GM10248 (cell line): ENCODE measurements at regions not wholly inside any gene's neighbourhood (a gene's known extent, or its start where the extent isn't known, plus 50 kb on each side); places are given as distances from the start of the nearest gene placed in this dataset.

Experiments used
- CTCF ChIA-PET: fragments of 300-600 bp; sonication (Branson Sonifier 250); formaldehyde crosslinking; extraction: SDS; loops from one replicate; lab custom pipeline; 2021; ENCODE audit warnings: antibody characterized with exemption; lab: Yijun Ruan, JAX
- POLR2A ChIA-PET: fragments of 350-650 bp; sonication (Branson Sonifier 250); formaldehyde crosslinking; extraction: SDS; loops from one replicate; lab custom pipeline; 2020; ENCODE audit warnings: antibody characterized with exemption; lab: Yijun Ruan, JAX
- DNase-seq: peaks from one replicate; pipeline ENCODE4 v3.0.0; 2012; ENCODE audit errors: extremely low spot score
- CTCF ChIP-seq: IDR thresholded peaks from 2 replicates; pipeline ENCODE4 v1.5.1; 2012; ENCODE audit warnings: mild to moderate bottlenecking, low read depth; ENCODE audit errors: extremely low read depth, missing control alignments, control extremely low read depth

DNA sequence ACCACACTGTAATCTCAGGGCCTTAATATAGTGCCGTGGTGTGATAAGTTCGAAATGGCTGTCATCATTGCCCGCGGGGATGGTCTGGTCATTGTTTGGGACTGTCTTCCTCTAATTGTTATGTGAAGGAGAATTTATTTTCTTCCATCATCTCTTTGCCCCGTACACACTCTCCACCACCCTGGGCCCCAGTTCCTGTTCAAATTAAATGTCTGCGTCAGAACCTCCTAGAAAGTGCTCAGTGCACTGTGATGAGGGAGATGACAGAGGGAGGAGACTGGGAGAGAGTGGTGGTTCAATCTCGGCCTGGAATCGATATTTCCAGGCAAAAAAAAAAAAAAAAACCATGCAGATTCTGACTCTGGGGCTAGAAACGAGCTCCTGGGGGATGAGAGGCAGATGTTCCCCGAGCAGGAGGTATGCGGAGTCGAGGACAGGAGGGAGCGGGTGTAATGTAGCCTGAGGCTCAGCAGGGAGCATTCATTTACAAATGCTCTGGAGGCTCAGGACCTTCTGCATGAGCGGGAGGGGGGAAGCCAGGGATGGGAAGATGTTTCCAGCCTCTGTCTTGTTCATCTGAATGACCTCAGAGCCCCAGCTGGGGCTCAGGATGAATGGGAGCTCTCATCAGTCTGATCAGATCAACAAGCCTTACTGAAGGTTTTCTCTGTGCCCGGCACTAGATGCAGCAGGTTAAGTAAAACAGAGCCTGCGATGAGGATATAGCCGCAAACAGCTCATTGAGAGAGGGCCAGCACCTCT, 219.5 kb downstream of the TBX5 start:
- ChIA-PET CTCF (interaction anchor here (0.6 kb wide), 1 partner anchor 10 kb away, joined by 3 read pairs; no protein-coding TSS in a partner anchor), POLR2A (no interaction called here)
- no peak for TF ChIP-seq CTCF
- DNase-seq = no peak

GRCh38 chr12:114185036-114185435, 218.9 kb upstream of the RBM19 start:
- ChIA-PET POLR2A (no interaction called here), CTCF (interaction anchor here (1.2 kb wide), 1 partner anchor 43 kb away, joined by 3 read pairs; no protein-coding TSS in a partner anchor)
- no peak for DNase-seq
- no peak for TF ChIP-seq CTCF

DNA sequence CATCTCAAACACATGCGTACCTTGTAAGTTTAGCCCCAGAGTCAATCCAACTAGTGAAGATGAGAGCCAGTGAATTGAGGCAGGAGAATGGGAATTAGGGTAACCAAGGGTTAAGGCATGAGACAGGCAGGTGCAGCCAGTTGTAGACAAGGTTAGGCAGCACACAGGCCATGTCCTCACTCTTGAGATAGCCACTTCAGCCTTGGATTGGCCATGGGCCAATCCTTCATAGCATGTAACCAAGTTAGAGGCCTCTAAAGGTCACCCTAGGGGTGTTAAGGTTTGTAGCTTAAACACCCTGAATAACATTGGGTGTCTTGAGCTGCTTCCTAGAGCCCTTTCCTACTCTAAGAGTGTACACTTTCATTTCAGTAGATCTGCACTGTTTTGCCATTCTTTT, 208.2 kb upstream of the RBM19 start:
- TF ChIP-seq CTCF = no peak
- POLR2A ChIA-PET = no interaction called here
- DNase-seq = no peak
- CTCF ChIA-PET = interaction anchor here (2.0 kb wide), 1 partner anchor 8 kb away, joined by 6 read pairs; no protein-coding TSS in a partner anchor

DNA sequence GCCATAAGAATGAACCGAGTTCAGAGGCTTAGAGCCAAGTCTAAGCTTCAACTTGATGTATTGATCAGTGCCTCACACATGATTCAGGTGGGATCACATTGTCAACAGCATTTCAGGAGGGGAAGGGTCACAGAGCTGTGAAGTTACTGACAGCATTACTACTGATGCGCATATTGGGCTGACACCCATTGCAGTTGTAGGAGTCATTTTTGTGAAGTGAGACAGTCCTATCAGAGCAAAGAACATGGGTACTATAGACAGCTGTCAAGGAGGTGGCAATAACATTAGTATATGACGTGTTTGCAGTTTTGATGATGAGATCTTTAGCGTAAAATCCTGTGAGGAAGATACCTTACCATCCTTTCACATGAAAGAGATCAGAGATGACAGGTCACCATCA, 206.0 kb upstream of the RBM19 start:
- no peak for TF ChIP-seq CTCF
- DNase-seq = no peak
- POLR2A ChIA-PET = no interaction called here
- CTCF ChIA-PET = interaction anchor here (1.2 to 1.7 kb wide), 2 partner anchors 9 to 10 kb away, joined by 4 to 5 read pairs; no protein-coding TSS in a partner anchor

DNA sequence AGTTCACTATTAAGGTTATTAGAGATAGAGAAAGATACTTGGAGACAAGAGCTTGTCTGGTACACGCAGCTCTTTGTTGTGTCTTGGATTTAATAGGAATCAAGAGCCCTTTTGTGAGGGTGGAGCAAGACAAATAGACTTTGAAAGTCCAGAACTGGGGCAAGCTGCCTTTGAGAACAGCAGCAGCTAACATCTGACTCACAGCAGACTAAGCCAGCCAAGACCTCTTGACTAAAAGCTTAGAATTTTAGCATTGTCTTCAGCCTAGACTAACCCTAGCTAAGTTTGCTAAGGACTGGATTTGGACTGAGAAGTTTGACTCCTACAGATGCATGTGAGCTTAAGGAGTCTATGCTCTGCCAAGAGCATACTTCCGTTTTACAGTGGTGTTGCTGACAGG, 201.9 kb upstream of the RBM19 start:
- DNase-seq = no peak
- TF ChIP-seq CTCF = no peak
- ChIA-PET CTCF (interaction anchor here (1.9 to 5.8 kb wide), 4 partner anchors 10 to 341 kb away, joined by 4 to 35 read pairs (median 10); no protein-coding TSS in a partner anchor), POLR2A (no interaction called here)

DNA sequence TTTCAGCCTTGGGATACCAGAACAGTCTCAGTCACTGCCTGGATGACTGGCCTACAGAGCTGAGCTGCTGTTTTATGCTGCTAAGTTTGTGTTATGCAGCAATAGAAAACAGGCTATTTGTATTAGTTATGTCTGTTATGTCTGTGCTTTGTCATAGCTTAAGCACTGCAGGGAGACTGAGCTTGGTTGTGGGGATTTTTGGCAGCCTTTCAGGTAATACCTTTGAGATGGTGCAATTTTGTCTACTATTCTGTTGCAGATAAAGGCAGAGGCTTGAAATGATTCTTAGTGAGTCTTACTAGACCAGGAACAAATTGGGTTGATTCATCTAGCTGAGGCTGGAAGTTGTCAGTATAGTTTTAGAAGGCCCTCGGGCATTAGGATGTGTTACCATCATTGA, 201.3 kb upstream of the RBM19 start:
- no peak for DNase-seq
- CTCF ChIA-PET = interaction anchor here (0.9 to 5.8 kb wide), 7 partner anchors 10 to 341 kb away, joined by 3 to 35 read pairs (median 10); no protein-coding TSS in a partner anchor
- TF ChIP-seq CTCF = no peak
- POLR2A ChIA-PET = no interaction called here
